K562 (cell line): ENCODE measurements at regions not wholly inside any gene's neighbourhood (a gene's known extent, or its start where the extent isn't known, plus 50 kb on each side); places are given as distances from the start of the nearest gene placed in this dataset.

Experiments used
- ATAC-seq: fragments of 200-7000 bp; cut with Tn5 transposase; 3 replicates; pipeline ENCODE4 v1.9.1; 2020; ENCODE audit warnings: moderate library complexity
- BruUV-seq: library from RNA; stranded (reverse); fragments of 400-500 nt; replicated peaks from 2 replicates; lab custom pipeline; 2021; lab: Mats Ljungman, UMichigan
- CTCF ChIA-PET: fragments of 300-600 bp; formaldehyde crosslinking; extraction: SDS; loops from one replicate; lab custom pipeline; 2021; ENCODE audit warnings: low intra/inter-chr PET ratio; lab: Yijun Ruan, JAX
- POLR2A ChIA-PET: fragments of 300-600, 350-650 bp; sonication (Branson Sonifier 250); formaldehyde crosslinking; extraction: SDS; loops from one replicate; lab custom pipeline; 2021; ENCODE audit warnings: antibody characterized with exemption, inconsistent platforms; lab: Yijun Ruan, JAX
- DNase-seq, 4 experiments: peaks; one replicate each; pipeline versions ENCODE4 v3.0.0 to v3.0.0-alpha.2; 2011 to 2018; ENCODE audit warnings: low spot score in 3 of 4, mixed read lengths in 3 of 4; ENCODE audit errors: extremely low read depth in 1 of 4
- FAIRE-seq: peaks from 2 replicates; lab custom pipeline; 2011; peaks lifted over from hg19 to GRCh38; lab: Jason Lieb, UNC
- H2AFZ ChIP-seq: 2 replicates; pipeline ENCODE4 v1.6.0; 2011; ENCODE audit warnings: low read depth, low read length, control low read depth, inconsistent platforms
- H3K27ac ChIP-seq: fragments of 200-600 bp; 3 replicates; pipeline ENCODE4 v1.8.0; 2011; ENCODE audit warnings: low read depth, mild to moderate bottlenecking, control low read depth, inconsistent platforms, low read length, moderate library complexity, mixed read lengths; ENCODE audit errors: extremely low read depth
- H3K27me3 ChIP-seq, 2 experiments: fragments of 300-600 bp in 1 of 2; 2 replicates in 1 of 2; 3 replicates in 1 of 2; pipeline versions ENCODE4 v1.6.0 to v1.8.0; 2011; ENCODE audit warnings: inconsistent platforms in 2 of 2, low read length in 2 of 2, mild to moderate bottlenecking in 1 of 2, mixed read lengths in 1 of 2, moderate library complexity in 1 of 2; ENCODE audit not compliant: control insufficient read depth in 2 of 2, insufficient read depth in 2 of 2
- H3K36me3 ChIP-seq: fragments of 300-600 bp; 3 replicates; pipeline ENCODE4 v1.8.0; 2011; ENCODE audit warnings: mild to moderate bottlenecking, low read length, inconsistent platforms; ENCODE audit not compliant: control insufficient read depth, insufficient read depth
- H3K4me1 ChIP-seq, 2 experiments: fragments of 200-600 bp in 1 of 2; replicated peaks in 1 of 2; 2 replicates in 1 of 2; 3 replicates in 1 of 2; pipeline versions ENCODE4 v1.5.1 to v1.8.0; 2011; ENCODE audit warnings: inconsistent platforms in 2 of 2, low read length in 2 of 2, mild to moderate bottlenecking in 1 of 2, mixed read lengths in 1 of 2, moderate library complexity in 1 of 2; ENCODE audit not compliant: control insufficient read depth in 2 of 2, insufficient read depth in 2 of 2
- H3K4me2 ChIP-seq: 2 replicates; pipeline ENCODE4 v1.6.1; 2011; ENCODE audit warnings: low read length, control low read depth, inconsistent platforms, mixed read lengths; ENCODE audit not compliant: insufficient read depth
- H3K4me3 ChIP-seq: fragments of 200-600 bp; sonication (generic), shearing (Covaris generic); 2 replicates; pipeline ENCODE4 v1.5.1; 2016; ENCODE audit warnings: control low read depth, inconsistent platforms
- H3K79me2 ChIP-seq: fragments of 200-600 bp; 3 replicates; pipeline ENCODE4 v1.8.0; 2011; ENCODE audit warnings: low read length, inconsistent platforms; ENCODE audit not compliant: control insufficient read depth, insufficient read depth
- H3K9ac ChIP-seq, 2 experiments: 2 replicates each; pipeline versions ENCODE4 v1.6.0 to v1.6.1; 2011; ENCODE audit warnings: low read depth in 2 of 2, low read length in 2 of 2, control low read depth in 1 of 2, inconsistent platforms in 1 of 2, mild to moderate bottlenecking in 1 of 2, mixed read lengths in 1 of 2; ENCODE audit not compliant: insufficient read depth in 1 of 2
- H3K9me1 ChIP-seq: one replicate; pipeline ENCODE4 v1.6.0; 2011; ENCODE audit warnings: inconsistent platforms, mild to moderate bottlenecking, low read length, moderate library complexity; ENCODE audit not compliant: control insufficient read depth, insufficient read depth
- H3K9me3 ChIP-seq: replicated peaks from 2 replicates; pipeline ENCODE4 v1.5.1; 2011; ENCODE audit warnings: low read depth, low read length, inconsistent platforms; ENCODE audit not compliant: control insufficient read depth, insufficient read depth
- H4K20me1 ChIP-seq: replicated peaks from 2 replicates; pipeline ENCODE4 v1.6.1; 2011; ENCODE audit warnings: low read length, inconsistent platforms, mixed read lengths; ENCODE audit not compliant: control insufficient read depth, insufficient read depth
- BACH1 ChIP-seq: fragments of 200-800 bp; sonication (Bioruptor generic); IDR thresholded peaks from 2 replicates; pipeline ENCODE4 v1.6.1; 2016; ENCODE audit warnings: missing genetic modification characterization, missing compliant biosample characterization
- BRD4 ChIP-seq: fragments of 200-600 bp; sonication (generic); IDR thresholded peaks from 2 replicates; pipeline ENCODE4 v1.6.1; 2017; ENCODE audit warnings: inconsistent platforms
- CBX2 ChIP-seq: fragments of 200-600 bp; sonication (generic); IDR thresholded peaks from one replicate; pipeline ENCODE4 v1.6.1; 2012; ENCODE audit warnings: mild to moderate bottlenecking, low read length, inconsistent platforms; ENCODE audit not compliant: insufficient read depth, poor library complexity, severe bottlenecking
- E2F5 ChIP-seq: sonication (generic); formaldehyde crosslinking; IDR thresholded peaks from 2 replicates; pipeline ENCODE4 v1.8.0; 2022; ENCODE audit warnings: mild to moderate bottlenecking, missing genetic modification reagents
- EZH2 ChIP-seq: IDR thresholded peaks from 2 replicates; pipeline ENCODE4 v1.6.1; 2012; ENCODE audit warnings: low read depth, mild to moderate bottlenecking, inconsistent platforms, low read length, borderline replicate concordance
- FOXK2 ChIP-seq, 2 experiments: fragments of 450-650 bp; IDR thresholded peaks in 1 of 2; conservative IDR thresholded peaks in 1 of 2; 2 replicates each; pipeline ENCODE4 v1.6.1; 2016; ENCODE audit warnings: low read depth in 2 of 2, mild to moderate bottlenecking in 1 of 2
- GTF2F1 ChIP-seq: IDR thresholded peaks from 2 replicates; pipeline ENCODE4 v1.6.1; 2011; ENCODE audit warnings: low read depth, low read length, improper control_type of control experiment
- HDGF ChIP-seq: fragments of 450-650 bp; IDR thresholded peaks from 2 replicates; pipeline ENCODE4 v1.6.1; 2016
- ILK ChIP-seq: fragments of 450-650 bp; IDR thresholded peaks from 2 replicates; pipeline ENCODE4 v1.6.1; 2016; ENCODE audit warnings: missing genetic modification characterization, low read depth, mild to moderate bottlenecking, missing compliant biosample characterization, moderate library complexity, borderline replicate concordance
- NBN ChIP-seq: fragments of 450-650 bp; IDR thresholded peaks from 2 replicates; pipeline ENCODE4 v1.6.1; 2016; ENCODE audit warnings: low read depth, mild to moderate bottlenecking
- PRPF4 ChIP-seq: fragments of 200-400 bp; formaldehyde crosslinking; IDR thresholded peaks from one replicate; pipeline ENCODE4 v1.6.1; 2017; ENCODE audit warnings: low read length, low read depth, mild to moderate bottlenecking; ENCODE audit not compliant: insufficient read depth, poor library complexity, severe bottlenecking
- RFX5 ChIP-seq: IDR thresholded peaks from 2 replicates; pipeline ENCODE4 v1.6.1; 2011; ENCODE audit warnings: low read depth, mild to moderate bottlenecking, improper control_type of control experiment, low read length
- ZBTB11 ChIP-seq, 3 experiments: fragments of 200-800 bp in 1 of 3; fragments of 250-450 bp in 1 of 3; fragments of 450-650 bp in 1 of 3; sonication (Bioruptor Pico) in 1 of 3; sonication (Bioruptor generic) in 1 of 3; formaldehyde crosslinking in 1 of 3; IDR thresholded peaks; 2 replicates each; pipeline versions ENCODE4 v1.6.1 to v1.8.0; 2016 to 2022; ENCODE audit warnings: mild to moderate bottlenecking in 2 of 3, missing genetic modification characterization in 2 of 3, missing compliant biosample characterization in 1 of 3, moderate library complexity in 1 of 3
- ZBTB2 ChIP-seq: fragments of 450-650 bp; IDR thresholded peaks from 2 replicates; pipeline ENCODE4 v1.6.1; 2016; ENCODE audit warnings: antibody characterized with exemption
- ZNF121 ChIP-seq: sonication (generic); formaldehyde crosslinking; conservative IDR thresholded peaks from 2 replicates; pipeline ENCODE4 v1.8.0; 2022; ENCODE audit warnings: missing genetic modification reagents
- ZNF584 ChIP-seq: fragments of 200-800 bp; sonication (Bioruptor generic); IDR thresholded peaks from 2 replicates; pipeline ENCODE4 v1.6.1; 2016; ENCODE audit warnings: low read depth, mild to moderate bottlenecking, missing genetic modification characterization, missing compliant biosample characterization
- WGBS: fragments of 100-300 bp; shearing (Covaris generic); methylation state at CpG from one replicate; pipeline ENCODE4 v1.1.6; 2016; ENCODE audit warnings: low coverage, mixed read lengths; ENCODE audit not compliant: insufficient coverage; ENCODE audit errors: missing lambda C conversion rate; 5-methylcytosine and 5-hydroxymethylcytosine counted together
- in situ Hi-C: fragments of 300-500 bp; cut with MboI; formaldehyde crosslinking; loops from 4 replicates; pipeline ENCODE4 v1.15.0; 2018; ENCODE audit warnings: inconsistent platforms, mixed read lengths
- intact Hi-C: fragments of 100-400 bp; cut with micrococcal nuclease; formaldehyde crosslinking; loops from 2 replicates; pipeline ENCODE4 v1.14.2; 2022
- TF ChIP-seq, protein P1 (sequence below): fragments of 450-650 bp; formaldehyde crosslinking; IDR thresholded peaks from 2 replicates; pipeline ENCODE4 v1.4.0; 2022; ENCODE audit warnings: mild to moderate bottlenecking, moderate library complexity

DNA sequence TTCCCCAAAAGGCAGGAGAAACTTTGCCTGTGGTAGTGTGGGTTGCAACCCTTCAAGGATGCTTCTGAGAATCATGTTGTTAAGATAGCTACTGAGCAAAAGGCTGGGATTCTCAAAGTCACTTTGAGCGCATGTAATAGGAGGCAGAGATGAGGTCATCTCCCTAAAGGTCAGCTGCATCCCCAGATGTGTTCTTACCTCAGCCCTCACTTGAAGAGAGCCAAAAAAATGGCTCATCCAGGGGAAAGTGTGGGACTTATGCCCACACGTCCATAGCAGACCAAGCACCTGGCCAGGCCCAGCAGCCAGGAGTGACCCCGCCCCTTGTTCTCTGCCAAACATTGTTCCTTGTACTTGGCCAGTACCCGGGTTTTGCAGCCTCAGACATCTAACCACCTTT, 187.0 kb upstream of the BMP2 start:
- H2AFZ ChIP-seq: no peak overlapping the region
- FAIRE-seq: no peak
- CTCF ChIA-PET: no interaction called here
- DNase-seq: no peak
- no peak overlapping the region for H3K27ac ChIP-seq
- no peaks in the 10 kb centered on the region for H3K9me1 ChIP-seq
- in situ Hi-C loops (no loop called here), intact Hi-C loops (no loop called here)
- WGBS: 0% methylated on average over 3 of the region's 4 CpGs
- H3K9ac ChIP-seq: no peak overlapping the region
- POLR2A ChIA-PET: no interaction called here
- no peaks in the 10 kb centered on the region for H4K20me1 ChIP-seq
- no peak overlapping the region for H3K4me3 ChIP-seq
- H3K4me1 ChIP-seq: no peaks in the 10 kb centered on the region
- no peaks in the 10 kb centered on the region for H3K79me2 ChIP-seq
- no peak overlapping the region for H3K4me2 ChIP-seq
- no peaks in the 10 kb centered on the region for H3K27me3 ChIP-seq
- BruUV-seq: no TSS peak
- ATAC-seq: no peak
- no peaks in the 10 kb centered on the region for H3K36me3 ChIP-seq
- H3K9me3 ChIP-seq: no peaks in the 10 kb centered on the region
- TF ChIP-seq HDGF (no peak), ZBTB2 (no peak), E2F5 (CRISPR knock-in tag) (no peak), ZBTB11 (CRISPR knock-in tag; IDR thresholded peaks at IDR 0.05) (no peak), GTF2F1 (no peak), BACH1 (tag) (no peak), PRPF4 (no peak), BRD4 (no peak), ILK (no peak), FOXK2 (conservative IDR thresholded peaks at IDR 0.05 in 1 of 2, IDR thresholded peaks at IDR 0.05 in 1 of 2; ENCODE audit: low read depth in 2 of 2) (no peak), NBN (no peak), ZNF121 (CRISPR knock-in tag) (no peak), ZNF584 (CRISPR knock-in tag) (no peak), RFX5 (no peak), EZH2 (no peak), CBX2 (no peak)
- TF ChIP-seq, protein P1, sequence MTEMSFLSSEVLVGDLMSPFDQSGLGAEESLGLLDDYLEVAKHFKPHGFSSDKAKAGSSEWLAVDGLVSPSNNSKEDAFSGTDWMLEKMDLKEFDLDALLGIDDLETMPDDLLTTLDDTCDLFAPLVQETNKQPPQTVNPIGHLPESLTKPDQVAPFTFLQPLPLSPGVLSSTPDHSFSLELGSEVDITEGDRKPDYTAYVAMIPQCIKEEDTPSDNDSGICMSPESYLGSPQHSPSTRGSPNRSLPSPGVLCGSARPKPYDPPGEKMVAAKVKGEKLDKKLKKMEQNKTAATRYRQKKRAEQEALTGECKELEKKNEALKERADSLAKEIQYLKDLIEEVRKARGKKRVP: no peak
